Activated CD8-positive, alpha-beta memory T cell treated with anti-CD3 and anti-CD28 coated beads for 24 hours (primary cell): ENCODE measurements at regions not wholly inside any gene's neighbourhood (a gene's known extent, or its start where the extent isn't known, plus 50 kb on each side); places are given as distances from the start of the nearest gene placed in this dataset.

ENCODE experiments used
- DNase-seq: peaks from one replicate; pipeline ENCODE4 v3.0.0-alpha.2; 2020

DNA sequence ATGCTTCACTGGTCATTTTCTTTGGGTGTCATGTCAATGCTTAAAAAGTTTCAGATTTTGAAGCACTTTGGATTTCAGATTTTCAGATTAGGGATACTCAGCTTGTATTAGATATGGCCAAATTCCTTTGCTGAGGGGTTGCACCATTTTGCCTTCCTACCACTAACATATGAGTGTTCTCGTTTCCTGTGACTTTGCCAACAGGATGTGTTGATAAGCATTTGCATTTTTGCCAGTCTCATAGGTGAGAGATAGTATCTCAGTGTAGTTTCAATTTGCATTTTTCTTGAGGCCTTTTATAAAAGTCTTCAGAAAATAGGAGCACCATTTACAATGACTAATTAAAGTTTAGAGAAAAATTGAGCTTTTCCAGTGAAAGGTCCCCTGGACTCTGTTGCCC is 71.6 kb upstream of the CLCN4 start:
- DNase-seq: no peak

DNA sequence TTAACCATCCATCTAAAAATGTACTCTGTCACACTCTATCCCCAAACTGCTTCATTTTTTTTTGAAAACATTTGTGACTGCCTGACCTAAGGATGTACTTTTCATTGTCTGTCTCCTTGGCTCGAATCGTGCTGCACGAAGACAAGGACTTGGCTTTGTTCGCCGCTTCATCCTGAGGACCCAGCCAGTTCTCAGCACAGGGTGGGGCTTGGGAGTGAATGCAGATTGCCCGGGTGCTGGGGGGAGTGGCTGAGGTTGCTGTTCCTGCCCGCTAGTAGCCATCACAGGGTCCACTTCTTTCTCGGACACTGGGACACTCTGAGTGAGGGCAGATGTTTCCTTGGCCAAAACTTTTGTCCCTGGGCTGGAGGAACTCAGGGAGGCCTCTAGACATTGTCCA is 70.1 kb upstream of the CLCN4 start:
- DNase-seq: peak; percentile 13

DNA sequence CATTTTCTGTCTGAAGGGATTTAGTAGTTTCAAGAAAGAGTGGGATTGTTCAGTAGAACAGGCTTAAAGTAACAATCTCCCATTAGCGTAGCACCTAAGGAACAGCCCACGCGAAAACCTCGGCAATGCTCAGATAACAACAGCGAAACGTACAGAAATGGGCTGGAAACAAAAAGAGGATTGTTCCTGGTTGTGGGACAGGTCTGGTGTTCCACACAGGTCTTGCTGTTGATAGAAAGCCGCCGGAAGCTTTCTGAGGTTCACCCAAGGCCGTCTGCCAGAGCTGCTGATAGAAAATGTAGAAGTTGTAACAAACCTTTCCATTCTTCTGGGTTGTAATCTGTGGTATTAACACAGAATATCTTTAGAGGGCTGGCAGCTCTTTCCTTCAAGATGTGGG is 69.4 kb upstream of the CLCN4 start:
- peak; percentile 41 for DNase-seq

DNA sequence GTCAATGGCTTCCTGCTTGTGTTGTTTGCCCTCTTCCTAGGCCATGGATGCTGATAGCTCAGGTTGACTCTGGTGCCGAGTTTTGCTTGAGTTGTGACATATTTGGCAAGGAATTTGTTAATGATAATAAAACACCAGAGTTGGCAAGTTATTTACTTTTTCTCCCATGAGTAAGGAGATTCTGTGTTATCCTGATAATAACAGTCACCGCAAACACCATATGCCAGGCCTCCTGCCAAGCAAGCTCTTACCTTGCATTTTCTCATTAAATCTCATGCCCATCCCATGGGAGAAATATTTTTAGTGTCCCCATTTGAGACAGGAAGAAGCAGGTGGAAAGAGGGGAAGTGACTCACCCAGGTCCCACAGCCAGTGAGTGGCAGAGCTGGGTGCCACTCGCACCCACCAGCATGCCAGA is 67.4 kb upstream of the CLCN4 start:
- DNase-seq: no peak

DNA sequence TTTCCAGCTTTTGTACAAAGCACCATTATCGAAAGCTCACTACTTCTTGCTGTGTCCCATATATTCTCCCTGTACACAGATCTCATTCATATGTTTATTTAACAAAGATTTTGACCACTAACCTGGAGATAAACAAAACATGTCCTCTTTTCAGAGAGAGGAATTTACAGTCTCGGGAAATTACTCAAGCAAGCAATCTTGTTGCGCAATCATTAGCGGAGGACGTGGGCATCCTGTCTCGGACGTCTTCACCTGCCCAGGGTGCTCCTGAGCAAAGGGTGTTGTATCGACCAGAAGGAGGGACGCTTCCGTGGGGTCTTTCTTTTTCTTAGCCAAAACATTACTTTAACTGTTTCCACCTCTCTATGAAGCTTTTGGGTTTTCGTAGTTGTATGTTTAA is 66.5 kb upstream of the CLCN4 start:
- DNase-seq: no peak

DNA sequence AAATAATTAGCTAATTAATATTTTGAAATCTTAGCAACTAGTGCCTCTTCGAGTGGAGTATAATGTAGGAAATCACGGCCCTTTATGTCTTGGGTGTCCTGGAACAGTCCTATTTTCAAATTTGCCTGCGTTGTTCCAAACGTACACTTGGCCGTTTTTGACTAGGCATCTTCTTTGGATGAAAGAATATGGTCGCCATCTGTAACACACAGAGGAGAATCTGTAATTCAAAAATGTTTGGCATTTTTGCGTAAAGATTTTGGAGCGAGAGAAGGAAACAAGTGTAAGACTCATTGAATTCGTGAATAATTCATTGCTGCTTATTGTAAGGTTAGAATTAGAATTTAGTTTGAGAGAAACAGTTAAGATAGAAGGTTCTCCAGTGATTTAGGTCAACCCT is 61.5 kb upstream of the CLCN4 start:
- DNase-seq: no peak

DNA sequence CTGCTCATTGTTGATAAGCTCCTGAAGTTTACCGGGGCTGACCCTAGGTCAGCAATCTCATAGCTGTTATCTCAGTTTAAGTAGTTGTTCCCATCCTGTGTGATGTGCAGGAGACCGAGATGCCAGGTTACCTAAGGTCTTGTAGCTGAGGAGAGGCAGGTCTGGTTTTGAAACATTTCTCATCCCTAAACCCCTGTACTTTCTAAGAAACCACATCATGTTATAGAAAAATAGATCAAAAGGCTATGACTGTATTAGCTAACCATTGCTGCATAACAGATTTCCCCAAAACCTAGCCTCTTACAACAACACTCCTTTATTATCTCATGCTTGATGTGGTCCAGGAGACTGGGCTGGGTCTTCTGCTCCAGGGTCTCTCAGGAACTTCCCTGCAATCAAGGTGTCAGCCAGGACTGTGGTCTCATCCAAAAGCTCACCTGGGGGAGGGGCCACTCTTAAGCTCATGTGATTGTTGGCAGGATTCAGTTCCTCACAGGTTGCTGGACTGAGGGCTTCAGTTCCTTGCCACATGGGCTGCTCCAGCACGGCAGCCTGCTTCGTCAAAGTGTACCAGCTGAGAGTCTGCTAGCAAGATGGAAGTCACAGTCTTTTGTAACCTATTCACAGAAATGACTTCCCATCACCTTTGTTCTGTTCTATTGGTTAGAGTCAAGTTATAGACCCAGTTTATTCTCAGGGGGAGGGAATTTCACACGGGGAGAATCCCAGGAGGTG is 60.9 kb upstream of the CLCN4 start:
- DNase-seq: no peak

DNA sequence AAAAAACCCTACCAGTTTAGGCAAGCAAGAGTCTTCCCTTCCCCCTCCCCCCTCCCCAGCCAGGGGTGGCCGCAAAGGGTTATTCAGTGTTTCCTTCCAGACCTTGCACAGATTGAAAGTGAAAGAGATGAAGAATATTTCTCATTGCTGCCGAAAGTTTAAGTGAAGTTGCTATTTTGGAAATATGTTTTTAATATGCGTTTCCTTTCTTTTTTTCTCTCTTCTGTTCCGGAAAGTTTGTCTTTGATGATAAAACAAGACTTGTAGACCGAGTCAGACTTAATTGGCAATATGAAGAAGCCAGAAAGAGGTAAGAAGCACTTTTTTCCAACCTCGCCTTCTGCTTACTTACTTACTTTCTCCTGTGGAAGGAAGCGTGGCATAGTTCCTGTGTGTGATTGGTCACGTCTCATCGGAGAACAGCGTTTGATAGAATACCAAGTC is 58.5 kb upstream of the CLCN4 start:
- DNase-seq: no peak

DNA sequence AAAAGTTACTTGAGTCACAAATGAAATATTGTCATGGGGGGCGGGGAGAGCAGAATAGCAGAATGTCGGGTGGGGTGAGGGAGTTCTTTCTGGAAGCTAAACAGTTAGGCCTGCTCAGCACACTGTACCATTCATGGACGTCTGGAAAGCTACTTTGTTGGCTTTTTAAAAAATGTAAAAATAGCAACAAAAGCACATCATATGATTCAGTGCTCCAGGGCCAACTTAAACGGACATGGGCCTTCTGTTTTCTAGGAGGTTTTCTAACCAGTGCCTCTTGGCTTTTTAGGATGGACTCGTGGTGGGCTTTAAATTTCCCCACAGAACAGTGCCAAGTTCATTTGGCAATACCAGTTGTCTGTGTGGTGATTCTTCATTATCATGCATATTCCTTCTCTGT is 57.4 kb upstream of the CLCN4 start:
- no peak for DNase-seq

DNA sequence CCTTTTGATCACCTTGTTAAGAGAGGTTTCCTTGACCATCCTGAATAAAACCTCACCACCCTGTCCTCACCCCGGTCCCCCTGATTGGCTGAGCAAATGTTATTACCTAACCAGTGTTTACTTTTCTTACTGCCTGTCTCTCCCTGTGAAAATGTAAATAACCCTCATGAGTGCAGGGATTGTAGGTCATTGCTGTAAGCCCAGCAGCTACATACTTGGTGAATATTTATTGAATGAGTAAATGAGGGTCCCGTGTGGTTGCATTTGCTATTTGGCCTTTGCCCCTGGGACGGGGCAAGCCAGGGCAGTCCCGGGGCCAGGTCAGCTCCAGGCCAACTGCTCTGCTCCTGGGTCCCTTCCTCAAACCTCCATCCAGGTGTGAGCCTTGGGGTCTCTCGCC is 55.5 kb upstream of the CLCN4 start:
- DNase-seq: no peak

DNA sequence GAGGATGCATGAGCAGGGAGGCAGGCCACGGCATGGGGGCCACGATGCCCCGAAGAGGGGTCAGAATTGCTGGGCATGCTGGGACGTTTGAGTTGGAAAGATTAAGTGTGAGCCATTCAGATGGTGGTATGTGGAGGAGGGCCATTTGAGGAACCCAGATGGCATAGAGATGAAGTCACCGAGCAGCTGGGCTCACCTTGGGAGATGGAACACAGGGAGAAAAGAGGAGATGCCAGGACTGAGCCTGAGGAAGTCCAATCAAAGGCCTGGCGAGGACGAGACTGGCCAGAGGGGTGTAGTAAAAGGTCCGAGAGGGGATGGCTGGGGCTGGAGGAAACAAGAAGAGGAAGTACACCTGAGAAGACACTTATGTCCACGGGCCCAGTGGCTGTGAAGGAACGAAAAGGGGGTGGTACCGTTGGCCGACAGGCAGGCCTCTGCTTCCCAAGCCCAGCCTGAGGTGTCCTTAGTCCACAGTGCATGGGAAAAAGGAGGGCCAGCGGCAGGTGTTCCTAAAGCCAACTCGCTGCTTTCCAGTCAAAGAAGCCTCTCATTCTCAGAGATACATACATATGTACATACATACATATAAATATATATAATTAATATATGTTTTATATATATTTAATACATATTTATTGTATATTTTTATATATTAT is 54.6 kb upstream of the CLCN4 start:
- no peak for DNase-seq

DNA sequence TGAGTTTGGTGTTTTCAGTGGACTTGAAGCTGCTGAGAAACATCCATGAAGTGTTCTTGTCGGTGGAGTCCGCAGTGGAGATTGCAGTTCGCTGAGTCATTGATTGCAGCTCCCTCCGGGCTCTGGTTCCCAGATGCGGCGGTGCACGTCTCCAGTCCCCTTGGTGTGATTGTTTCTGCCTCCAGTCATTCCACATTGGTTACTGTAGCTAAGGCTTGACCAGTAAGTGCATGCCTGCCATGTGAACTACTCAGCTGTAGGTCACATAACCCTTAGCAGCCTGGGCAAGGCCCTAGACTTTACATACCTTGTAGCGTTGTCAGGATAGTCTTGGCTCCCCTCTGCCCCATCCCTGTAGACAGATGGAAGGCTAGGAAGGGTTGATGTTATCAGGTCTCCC is 53.8 kb upstream of the CLCN4 start:
- DNase-seq: no peak

DNA sequence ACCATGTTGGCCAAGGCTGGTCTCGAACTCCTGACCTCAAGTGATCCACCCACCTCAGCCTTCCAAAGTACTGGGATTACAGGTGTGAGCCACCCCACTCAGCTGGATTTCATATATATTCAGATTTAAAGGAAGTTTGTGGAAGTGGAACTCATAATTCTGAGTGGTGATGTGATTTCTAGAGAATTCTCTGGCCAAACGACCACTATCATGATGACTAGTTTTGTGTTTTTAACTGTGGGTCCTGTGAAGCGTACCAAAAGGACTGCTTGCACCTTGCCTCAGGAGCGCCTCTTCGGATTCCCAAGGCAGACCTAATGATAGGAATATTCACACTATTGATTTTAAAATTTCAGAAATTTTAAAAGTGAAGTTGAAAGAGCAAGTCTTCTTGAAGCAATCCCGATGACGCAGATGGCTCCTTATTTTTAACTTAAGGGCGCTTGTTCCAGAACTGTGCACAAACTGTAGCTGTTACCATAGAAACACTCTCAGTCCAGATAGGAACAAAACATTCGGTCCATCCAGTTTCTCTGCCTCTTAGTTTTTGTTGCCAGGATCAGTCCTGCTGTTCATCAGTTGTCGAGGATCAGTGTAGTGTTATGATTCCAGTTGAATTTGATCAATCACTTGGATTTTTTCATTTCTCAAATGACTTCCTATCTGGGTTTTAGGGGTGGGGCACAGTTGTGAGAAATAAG is 51.7 kb upstream of the CLCN4 start:
- no peak for DNase-seq

DNA sequence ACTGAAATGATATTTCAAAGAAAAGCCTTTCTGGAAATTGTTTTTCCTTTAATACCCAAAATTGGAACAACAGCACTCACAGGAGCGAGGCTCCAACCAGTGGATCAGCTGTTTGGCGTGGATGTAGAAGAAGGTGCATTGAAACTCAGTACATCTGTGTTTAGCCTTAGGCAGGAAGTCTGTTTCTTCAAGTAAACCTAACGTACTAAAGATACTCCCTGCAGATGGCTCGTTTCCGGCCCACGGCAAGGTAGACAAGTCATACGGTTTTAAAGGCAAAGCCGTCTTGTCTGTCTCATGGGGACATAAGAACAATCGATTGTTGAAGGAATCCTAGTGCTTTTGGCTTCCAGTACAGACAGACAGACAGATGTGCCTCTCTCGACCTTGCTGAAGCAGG is 50.0 kb upstream of the CLCN4 start:
- DNase-seq: no peak
